Midbrain (tissue), 1 donor: ENCODE measurements at regions not wholly inside any gene's neighbourhood (a gene's known extent, or its start where the extent isn't known, plus 50 kb on each side); places are given as distances from the start of the nearest gene placed in this dataset.

Source experiments
- DNase-seq: peaks from one replicate; lab custom pipeline; 2025; lab: John Stamatoyannopoulos, UW

GRCh38 chr6:129778793-129779192 lies 68.8 kb upstream of the ARHGAP18 start:
- no peak for DNase-seq

- no peak for DNase-seq
Observed at GRCh38 chr6:129777371-129777770, 67.4 kb upstream of the ARHGAP18 start.

DNA sequence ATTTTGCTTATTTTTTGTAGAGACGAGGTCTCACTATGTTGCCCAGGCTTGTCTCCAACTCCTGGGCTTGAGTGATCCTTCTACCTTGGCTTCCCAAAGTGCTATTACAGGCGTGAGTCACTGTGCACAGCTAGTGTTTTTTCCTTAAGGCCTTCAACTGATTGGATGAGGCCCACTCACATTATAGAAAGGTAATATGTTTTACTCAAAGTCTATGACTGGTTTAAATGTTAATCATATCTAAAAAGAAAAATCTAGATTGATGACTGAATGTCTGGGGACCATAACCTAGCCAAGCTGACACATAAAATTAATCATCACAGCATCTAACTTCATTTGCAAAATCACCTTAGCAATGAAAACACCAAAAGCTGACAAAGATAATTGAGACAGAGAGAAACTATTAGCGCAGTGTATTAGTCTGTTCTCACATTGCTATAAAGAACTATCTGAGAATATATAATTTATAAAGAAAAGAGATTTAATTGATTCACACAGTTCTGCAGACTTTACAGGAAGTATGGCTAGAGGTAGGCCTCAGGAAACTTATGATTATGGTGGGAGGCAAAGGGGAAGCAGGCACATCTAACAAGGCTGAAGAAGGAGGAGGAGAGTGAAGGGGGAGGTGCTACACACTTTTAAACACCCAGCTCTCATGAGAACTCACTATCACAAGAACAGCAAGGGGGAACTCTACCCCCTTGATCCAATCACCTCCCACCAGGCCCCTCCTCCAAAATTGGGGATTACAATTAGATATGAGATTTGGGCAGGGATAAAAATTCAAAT lies 66.8 kb upstream of the ARHGAP18 start:
- DNase-seq: no peak

GRCh38 chr6:129774697-129775447 lies 64.9 kb upstream of the ARHGAP18 start:
- peak; percentile 87 for DNase-seq

GRCh38 chr6:129773304-129773703 lies 63.3 kb upstream of the ARHGAP18 start:
- no peak for DNase-seq

DNA sequence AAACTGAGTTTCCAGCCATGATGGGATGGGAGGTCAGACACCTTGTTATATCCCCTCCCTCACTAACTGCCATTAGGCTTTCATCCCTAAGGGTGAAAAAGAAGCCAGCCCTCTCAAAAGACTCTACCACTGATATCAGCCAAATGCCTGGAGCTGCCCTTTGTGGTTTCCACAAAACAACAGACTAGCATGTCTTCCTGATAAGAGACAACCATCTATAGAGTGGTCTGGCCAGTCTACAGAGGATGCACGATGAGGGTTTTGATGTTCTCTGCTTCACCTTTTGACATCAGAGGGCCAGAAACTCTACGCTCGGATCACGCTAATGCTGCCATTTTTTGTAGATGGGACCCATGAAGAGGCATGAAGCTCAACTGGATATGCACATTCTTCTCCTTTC lies 61.7 kb upstream of the ARHGAP18 start:
- DNase-seq: no peak

- DNase-seq: no peak
Observed at GRCh38 chr6:129767776-129768485, 58.0 kb upstream of the ARHGAP18 start.

DNA sequence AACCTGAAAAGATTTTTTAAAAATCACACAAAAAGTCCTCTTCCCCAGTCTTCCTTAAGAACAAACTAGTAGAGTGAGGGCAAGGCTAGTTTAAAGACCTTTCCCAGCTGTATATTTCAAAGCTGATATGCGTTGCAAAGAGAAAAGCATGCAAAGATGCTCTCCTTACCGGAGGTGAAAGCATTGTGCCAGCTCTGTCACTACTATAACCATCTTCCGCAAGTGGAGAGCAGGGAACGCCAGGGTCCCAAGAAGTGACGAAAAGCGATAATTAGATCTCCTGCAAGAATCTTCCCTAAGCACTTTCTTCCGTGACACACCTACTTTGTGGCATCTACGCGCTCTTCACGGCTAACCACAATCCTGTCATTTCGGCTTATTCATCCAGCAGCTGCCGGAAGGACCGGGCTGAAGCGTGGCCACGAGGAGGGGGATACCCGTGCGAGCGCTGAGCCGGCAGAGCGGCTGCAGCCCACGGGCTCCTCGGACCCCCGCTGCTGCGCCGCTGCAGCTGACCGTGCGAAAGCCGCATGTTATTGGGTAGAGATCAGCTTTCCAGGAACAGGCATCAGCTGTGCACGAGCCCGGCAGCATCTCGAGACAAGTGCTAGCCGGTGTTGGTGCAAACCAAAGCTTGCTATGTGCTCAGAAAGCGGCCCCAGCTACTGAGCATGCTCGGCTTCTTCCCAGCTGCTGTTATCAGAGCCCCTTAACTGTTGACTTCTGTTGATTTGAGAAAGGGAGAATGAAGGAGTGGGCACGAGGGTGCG lies 57.2 kb upstream of the ARHGAP18 start:
- peak; percentile 24 for DNase-seq

DNA sequence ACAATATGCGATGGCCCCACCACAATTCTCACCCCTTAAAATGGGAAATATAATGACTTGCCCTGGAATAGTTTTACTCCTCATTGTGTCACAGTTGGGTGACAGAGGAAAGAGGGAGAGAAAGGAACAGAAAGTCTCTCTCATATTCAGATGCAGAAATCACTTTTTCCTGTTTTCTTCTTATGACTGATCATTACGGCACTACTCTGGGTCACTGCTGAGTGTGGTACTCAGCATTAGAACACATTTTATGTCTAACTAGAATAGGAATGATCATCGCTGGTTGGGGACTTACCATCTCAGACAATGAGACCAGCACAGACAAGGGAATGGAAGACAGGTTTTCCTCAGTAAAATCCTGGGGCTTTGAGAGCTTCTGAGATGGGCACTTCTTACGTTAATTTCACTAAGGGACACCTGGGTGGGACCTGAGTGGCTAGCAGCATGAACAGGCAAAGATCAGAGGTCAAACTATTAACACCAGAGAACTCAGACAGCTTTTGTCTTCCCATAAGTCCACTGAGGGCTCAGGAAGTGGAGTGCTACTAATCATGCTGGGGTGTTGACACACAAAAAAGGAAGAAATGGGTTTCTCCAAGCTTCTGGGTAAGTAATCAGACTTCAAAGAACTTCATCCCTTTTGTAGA lies 54.9 kb upstream of the ARHGAP18 start:
- no peak for DNase-seq

- no peak for DNase-seq
Observed at GRCh38 chr6:129759796-129760605, 50.0 kb upstream of the ARHGAP18 start.
